ENCODE measurements at regions not wholly inside any gene's neighbourhood (a gene's known extent, or its start where the extent isn't known, plus 50 kb on each side); places are given as distances from the start of the nearest gene placed in this dataset.

- no peak for DNase-seq (ENCODE audit: low spot score)
Measured at GRCh38 chr11:80596291-80596810, 1155.5 kb upstream of the TENM4 start.

DNA sequence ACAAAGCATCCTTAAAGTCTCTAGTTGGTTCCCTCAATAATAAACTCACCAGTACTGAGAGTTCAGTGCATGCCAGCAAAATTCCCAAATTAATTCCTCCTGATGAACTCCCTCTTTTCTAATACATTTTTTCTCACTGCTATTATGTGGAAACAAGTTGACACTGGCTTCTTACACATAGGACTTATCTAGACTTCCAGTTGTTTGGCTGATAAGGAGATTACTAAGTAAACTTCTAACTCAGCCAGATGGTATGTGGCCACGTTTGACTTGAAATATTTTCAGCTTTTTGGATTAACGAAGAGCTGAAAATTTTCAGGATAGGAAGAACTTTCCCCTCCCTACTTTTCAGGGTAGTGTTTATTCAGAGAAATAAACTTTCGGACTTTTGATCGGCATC lies 1154.2 kb upstream of the TENM4 start:
- DNase-seq (ENCODE audit: low spot score) = no peak

DNA sequence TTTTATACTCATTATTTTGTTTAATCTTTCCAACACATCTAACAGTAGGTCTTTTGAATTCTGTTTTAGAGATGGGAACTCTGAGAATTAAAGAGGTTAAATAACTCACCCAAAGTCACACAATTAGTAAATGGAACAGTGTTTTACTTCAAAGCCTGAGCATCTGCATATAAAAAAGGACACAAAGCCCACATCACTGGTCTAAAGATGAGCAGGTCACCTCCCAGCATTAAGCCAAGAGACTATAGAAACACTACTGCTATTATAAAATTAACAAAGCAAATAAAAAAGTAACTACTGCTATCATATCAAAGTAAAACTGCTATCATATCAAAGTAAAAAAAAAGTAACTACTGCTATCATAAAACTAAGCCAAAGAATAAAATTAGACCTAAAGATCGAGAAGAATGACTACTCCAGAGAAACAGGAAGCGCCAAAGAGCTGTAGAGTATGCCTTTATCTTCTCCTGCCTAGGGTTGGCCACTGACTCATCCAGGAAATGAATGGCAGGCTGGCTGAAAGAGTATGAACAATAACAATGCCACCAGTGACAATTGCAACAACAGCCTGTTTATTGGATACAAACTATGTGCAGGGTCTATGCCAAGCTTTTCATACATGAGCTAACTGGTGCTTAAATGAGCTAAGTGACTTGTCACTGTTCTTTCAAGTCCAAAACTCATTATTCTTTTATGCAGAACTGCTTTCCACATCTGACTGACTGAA lies 1153.0 kb upstream of the TENM4 start:
- no peak for DNase-seq (ENCODE audit: low spot score)

DNA sequence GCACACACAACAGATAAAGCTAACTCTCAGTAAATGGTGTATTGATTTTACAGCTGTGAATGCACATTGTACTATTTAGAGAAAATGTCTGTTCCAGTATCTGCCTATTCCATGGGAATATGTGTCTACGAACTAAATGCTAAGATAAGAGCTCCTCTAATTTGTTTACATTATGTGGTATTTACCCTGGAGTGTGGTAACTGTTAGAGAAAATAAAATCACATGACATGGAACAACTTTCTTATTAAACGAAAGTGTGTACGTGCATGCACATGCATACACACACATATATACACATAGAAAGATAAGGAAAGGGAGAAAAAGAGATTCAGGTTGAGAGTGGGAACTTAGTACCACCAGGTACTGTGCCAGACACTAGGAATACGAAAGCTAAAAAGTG lies 1151.7 kb upstream of the TENM4 start:
- no peak for DNase-seq (ENCODE audit: low spot score)

GRCh38 chr11:80587906-80588305 lies 1147.1 kb upstream of the TENM4 start:
- DNase-seq (ENCODE audit: low spot score) = no peak

GRCh38 chr11:80586464-80586863 lies 1145.6 kb upstream of the TENM4 start:
- DNase-seq (ENCODE audit: low spot score) = no peak

DNA sequence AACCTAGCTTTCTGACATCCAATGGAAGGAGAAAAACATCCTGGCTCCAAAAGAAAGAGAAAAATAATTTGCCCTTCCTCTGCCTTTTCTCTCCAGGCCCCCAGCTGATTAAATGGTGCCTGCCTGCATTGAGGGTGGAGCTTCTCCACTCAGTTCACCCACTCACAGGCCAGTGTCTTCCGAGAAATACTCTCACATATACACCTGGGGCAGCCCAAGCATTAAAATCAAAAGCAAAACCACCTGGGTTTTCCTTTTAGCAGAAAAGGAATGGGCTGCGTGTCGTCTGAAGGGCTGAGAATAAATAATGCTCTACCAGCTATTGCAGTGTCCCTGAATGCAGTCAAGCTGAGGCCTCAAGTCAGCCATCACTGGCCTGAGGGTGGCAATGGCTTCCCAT lies 1143.8 kb upstream of the TENM4 start:
- no peak for DNase-seq (ENCODE audit: low spot score)

DNA sequence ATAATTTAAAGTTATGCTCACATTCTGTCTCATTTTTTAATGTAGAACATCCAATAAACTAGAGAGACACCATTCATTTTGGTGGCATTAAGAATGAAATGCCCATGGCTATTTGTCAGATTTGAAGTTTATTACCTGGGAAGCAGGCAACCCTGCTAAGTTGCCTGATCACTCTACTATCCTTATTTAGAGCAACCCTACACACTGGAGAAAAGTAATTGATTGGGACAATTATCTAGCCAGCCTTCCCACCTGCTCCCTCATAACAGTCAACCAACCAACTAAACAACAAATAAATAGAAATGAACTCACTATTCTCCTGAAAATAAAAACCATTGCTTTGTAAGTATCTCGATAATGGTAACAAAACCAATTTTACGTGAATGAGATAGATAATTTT lies 1129.0 kb upstream of the TENM4 start:
- no peak for DNase-seq (ENCODE audit: low spot score)

GRCh38 chr11:80565231-80565630 lies 1124.4 kb upstream of the TENM4 start:
- no peak for DNase-seq (ENCODE audit: low spot score)

DNA sequence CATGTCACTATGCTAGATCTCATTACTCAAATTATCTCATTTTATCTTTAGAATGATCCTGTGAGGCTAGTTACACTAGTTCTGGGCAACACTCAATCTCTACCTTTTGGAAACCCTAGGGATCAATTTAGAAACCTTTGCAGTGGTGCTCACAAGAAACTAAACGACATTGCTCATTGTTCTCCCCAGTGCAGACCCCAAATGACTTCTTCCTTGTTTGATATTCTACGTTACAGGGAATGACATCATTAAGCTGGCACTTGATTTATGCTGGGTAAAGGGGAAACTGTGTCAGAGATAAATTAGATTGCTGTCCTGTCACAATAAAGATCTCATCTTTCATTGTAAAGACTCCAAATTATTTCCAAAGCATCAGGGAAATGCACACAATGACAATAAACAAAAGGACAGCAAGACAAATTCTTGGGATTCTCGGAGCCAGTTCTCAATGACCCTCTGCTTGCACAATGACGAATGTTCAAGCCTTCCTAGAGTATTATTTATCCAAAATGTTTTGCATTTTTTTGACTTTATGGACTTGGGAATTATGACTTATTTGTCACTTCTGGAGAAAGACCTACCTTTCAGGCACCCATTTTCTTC lies 1121.8 kb upstream of the TENM4 start:
- no peak for DNase-seq (ENCODE audit: low spot score)

DNA sequence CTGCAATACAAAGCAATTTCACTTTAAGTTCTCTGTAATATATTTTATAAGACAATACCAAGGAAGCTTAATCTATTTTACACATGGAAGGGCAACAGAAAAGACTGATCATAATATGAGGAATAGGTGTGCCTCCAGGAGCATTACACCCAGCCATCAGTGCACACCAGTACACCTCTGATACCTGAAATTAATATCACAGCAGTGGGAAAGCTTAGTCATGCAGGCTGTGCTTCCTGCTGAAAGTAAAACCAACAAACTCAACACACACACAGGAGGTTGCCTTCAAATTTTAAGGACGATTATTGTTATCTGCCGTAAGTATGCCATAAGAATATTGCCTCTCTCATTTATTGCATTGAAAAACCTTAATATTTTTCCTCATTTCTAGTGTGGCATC lies 1119.1 kb upstream of the TENM4 start:
- no peak for DNase-seq (ENCODE audit: low spot score)

GRCh38 chr11:80553565-80553964 lies 1112.7 kb upstream of the TENM4 start:
- DNase-seq (ENCODE audit: low spot score) = no peak

- DNase-seq (ENCODE audit: low spot score) = no peak
Measured at GRCh38 chr11:80542704-80543103, 1101.9 kb upstream of the TENM4 start.

DNA sequence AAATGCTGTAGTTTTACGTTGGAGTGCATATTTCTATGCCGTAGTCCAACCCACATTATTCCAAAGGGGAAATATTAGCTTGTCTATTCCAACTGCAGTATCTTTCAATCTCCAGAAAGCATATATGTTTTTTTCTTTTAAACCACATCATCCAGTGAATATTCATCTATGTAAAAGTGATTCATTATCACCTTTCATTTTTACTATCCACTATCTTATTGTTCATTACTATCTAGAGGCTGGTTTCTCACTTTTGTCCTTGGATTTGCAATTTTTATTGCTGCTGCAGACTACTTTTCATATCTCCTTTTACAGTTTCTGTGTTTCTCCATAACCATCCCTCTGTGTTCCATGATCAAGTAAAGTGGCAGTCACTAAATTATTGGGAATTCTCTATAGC lies 1097.2 kb upstream of the TENM4 start:
- no peak for DNase-seq (ENCODE audit: low spot score)

- DNase-seq (ENCODE audit: low spot score) = no peak
Measured at GRCh38 chr11:80533463-80533862, 1092.6 kb upstream of the TENM4 start.

DNA sequence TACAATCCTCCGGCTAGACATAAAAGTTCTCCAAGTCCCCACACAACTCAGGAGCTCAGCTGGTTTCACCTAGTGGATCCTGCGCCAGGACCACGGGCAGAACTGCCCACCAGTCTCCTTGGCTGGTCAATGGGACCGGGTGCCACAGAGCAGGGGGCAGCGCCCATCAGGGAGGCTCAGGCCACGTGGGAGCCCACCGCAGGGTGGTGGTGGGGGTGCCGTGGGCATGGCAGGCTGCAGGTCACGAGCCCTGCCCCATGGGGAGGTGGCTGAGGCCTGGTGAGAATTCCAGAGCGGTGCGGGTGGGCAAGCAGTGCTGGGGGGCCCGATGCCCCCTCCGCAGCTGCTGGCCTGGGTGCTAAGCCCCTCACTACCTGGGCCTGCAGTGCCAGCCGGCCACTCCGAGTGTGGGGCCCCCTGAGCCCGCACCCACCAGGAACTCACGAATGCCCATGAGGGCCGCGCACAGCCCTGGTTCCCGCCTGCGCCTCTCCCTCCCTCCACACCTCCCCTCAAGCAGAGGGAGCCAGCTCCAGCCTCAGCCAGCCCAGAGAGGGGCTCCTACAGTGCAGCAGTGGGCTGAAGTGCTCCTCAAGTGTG lies 1091.9 kb upstream of the TENM4 start:
- DNase-seq (ENCODE audit: low spot score) = no peak

GRCh38 chr11:80529726-80530125 lies 1088.9 kb upstream of the TENM4 start:
- no peak for DNase-seq (ENCODE audit: low spot score)

DNA sequence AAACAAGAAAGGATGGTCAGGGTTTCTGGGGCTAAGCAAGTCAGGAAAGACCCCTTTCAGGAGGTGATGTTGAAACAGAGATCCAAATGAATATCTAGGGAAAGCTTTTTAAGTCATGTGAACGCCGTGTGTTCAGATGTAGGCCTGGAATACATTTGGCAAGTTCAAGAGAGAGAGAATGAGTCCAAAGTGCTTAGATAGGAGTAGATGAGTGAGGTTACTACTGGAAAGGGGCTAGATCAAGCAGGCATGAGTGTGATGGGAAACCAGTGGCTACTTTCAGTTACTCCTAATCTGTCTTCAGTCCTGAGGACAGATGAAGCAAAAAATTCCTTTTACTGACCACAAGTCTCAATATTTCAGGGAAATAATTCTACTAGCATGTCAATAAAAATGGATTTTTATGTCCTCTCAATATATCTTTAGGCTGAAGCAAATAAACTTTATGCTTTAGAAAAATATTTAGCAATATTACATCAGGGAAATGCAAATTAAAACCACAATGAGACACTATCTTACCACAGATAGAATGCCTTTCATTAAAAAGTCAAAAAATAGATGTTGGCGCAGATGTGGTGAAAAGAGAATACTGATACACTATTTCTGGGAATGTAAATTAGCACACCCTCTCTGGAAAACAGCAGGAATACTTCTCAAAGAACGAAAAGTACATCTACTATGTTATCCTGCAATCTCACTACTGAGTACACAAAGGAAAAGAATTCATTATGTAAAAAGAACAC lies 1085.0 kb upstream of the TENM4 start:
- no peak for DNase-seq (ENCODE audit: low spot score)

DNA sequence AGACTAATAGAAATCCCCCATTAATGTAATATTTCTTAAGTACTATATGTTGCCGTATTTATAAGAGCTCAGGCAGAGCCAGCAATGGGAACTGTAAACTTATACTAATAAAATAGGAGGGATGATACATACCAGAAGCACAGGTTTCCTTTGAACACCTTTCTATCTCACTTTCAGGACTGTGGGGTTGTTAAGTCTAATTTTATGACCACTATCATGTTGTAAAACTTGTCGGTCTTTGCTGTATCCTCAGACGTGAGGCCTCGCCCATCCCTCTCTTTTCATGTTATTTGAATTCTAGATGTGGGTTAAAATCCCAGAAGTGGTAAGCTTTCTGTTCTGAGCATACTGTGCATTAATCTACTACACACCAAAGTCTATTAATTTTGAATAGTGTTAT lies 1083.5 kb upstream of the TENM4 start:
- no peak for DNase-seq (ENCODE audit: low spot score)

GRCh38 chr11:80523057-80523456 lies 1082.2 kb upstream of the TENM4 start:
- DNase-seq (ENCODE audit: low spot score) = no peak

DNA sequence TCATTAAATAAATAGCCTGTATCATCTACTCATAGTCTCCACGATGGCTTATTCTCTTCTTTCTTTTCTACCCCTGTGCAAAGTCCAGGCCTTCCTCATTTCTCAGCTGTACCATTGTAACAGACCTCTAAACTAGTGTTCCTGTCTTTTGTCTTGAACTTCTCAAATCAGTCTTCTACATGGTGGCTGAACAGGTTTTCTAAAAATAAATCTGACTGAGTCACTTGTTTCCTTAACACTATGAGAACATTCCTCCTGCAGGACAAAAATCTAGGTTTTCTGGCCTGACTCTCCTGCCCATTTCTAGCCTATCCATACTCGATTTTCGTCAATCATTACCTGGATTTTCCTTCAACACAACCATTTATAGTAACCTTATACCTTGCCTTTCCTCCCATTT lies 1080.8 kb upstream of the TENM4 start:
- DNase-seq (ENCODE audit: low spot score) = no peak

DNA sequence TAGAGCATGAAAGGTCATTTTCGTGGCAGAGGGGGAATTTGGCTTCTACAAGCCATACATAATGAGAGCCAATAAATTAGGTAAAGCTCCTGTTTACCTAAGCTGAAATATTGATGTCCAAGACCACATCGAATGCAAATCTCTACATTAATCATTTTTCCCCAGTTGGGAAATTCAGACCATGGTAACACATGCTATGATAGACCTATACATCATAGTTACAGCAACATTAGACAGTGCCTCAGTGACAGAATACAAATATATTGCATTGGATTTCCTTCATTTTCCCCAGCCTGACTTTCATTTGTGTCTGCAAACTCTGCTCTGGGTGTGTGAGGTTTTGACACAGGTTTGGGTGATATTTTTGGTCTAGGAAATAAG lies 1079.7 kb upstream of the TENM4 start:
- no peak for DNase-seq (ENCODE audit: low spot score)

Measured in germinal center (tissue), 1 donor.